ENCODE measurements at regions not wholly inside any gene's neighbourhood (a gene's known extent, or its start where the extent isn't known, plus 50 kb on each side); places are given as distances from the start of the nearest gene placed in this dataset.

GRCh38 chr15:66959066-66959465 lies 106.3 kb upstream of the SMAD3 start:
- TF ChIP-seq CTCF (IDR thresholded peaks at IDR 0.05; ENCODE audit: low read length) (no peak), EZH2 (optimal IDR thresholded peaks at IDR 0.05; ENCODE audit: low read depth, low read length) (no peak), EZH2phosphoT487 (IDR thresholded peaks at IDR 0.05; ENCODE audit: low read length) (no peak)

Data from MM.1S (cell line).